ENCODE measurements at regions not wholly inside any gene's neighbourhood (a gene's known extent, or its start where the extent isn't known, plus 50 kb on each side); places are given as distances from the start of the nearest gene placed in this dataset.
"Not testable (repeated sequence)": the region's sequence is repeated elsewhere in the genome, so short reads cannot be mapped to it uniquely, and the experiment has no call there.

DNA sequence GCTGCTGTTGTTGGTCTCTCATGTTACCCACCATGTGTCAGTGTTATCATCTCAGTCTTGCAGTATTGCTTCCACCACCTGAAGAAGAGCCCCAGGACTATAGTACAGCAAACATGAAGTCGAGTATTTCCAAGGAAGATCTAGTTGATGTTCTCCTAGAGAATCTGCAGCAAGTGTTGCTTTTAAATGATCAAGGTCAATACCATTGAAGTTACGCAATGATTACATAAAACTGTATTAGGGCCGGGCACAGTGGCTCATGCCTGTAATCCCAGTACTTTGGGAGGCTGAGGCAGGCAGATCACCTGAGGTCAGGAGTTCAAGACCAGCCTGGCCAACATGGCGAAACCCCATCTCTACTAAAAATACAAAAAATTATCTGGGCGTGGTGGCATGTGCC, 173.9 kb downstream of the TJP1 start:
- DNase-seq, result not testable (repeated sequence)

- DNase-seq, result no peak
Observed at GRCh38 chr15:29645841-29646240, 176.4 kb downstream of the TJP1 start.

DNA sequence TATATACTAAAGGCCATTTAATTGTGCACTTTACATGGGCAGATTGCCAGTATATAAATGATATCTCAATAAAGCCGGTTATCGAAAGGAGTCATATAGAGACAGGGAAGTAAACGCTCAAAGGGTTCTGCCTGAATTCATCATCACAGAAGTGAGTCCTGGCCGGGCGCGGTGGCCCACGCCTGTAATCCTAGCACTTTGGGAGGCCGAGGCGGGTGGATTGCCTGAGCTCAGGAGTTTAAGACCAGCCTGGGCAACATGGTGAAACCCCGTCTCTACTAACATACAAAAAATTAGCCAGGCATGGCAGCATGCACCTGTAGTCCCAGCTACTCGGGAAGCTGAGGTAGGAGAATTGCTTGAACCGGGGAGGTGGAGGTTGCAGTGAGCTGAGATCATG, 177.9 kb downstream of the TJP1 start:
- DNase-seq, result not testable (repeated sequence)

GRCh38 chr15:29638781-29639180, 183.5 kb downstream of the TJP1 start:
- no peak for DNase-seq

DNA sequence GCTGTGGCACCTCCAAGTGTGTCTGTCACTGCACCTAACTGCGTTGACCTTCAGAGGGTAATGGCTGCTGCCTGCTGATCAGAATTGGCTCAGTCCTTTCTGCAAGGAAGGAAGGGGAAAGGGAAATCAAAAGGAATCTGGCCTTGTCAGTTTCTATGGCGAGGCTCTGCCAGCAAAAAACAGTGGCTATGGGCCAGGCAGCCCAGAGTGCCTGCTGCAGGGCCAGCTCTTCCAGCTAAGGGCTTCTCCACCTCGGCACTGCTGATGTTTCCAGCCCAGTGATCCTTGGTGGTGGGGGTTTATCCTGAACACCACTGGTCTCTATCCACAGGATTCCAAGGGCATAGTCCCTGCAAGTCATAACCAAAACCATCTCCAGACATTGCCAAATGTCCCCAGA, 184.3 kb downstream of the TJP1 start:
- DNase-seq, result no peak

- DNase-seq, result no peak
Observed at GRCh38 chr15:29637555-29637954, 184.7 kb downstream of the TJP1 start.

DNA sequence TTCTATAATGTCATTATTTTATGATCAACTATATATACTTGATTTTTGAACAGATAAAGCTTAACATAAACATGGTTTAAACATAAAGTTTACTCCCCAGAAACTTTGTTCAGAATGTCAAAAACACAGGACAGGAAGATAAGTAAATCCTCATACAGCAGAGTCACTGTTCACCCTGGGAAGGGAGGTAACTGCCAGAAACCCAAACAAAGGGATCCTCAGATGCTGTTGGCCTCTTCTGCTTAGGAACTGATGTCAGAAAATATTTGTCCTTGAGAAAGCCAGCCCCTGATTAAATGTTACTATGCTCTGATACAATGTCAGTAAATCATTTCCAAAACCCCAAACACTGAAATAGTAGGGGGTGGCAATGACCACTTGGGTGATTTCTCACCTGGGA, 185.3 kb downstream of the TJP1 start:
- DNase-seq, result no peak

DNA sequence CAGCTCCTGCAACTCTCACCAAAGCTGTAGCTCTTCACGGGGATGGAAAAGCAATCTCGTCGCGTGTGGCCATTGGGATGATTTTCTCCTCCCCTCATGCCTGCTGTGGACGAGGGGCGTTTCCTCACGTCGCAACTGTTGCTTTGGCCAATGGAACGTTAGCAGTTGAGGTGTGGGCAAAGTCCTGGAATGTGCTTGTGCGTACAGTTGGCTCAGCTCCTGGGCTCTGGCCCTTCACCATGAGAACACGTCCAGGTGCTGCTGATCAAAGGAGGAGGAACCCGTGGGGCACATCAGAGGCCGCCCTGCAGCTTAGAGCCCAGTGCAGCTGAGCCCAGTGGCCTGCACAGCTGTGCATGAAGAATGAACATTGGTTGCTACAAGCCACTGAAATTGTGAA, 186.1 kb downstream of the TJP1 start:
- no peak for DNase-seq

DNA sequence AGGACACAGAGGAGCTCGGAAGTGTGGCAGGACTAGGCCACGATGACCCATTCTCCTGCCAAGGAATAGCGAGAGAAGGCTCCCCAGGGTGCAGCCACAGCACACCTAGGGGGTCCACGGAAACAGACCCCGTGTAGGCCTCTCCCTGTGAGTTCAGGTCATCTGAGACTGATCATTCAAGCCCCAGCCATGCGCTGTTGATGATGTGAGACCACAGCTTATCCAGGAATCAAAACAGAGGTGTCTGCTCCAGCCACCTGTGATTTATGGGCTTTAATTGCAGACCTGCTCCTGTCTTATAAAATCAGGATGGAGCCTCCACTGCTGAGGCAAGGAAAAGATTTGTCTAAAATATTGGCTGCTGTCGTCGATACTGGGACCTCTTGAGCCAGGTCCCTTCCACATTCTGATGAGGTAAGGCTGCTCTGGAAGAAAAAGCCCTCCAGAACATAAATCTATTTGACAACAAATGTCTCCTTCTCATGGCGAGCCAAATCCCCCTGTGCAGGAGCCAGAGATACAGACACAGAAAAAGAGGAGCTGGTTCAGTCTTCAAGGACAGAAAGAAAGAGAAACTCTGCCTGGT, 186.7 kb downstream of the TJP1 start:
- no peak for DNase-seq

- no peak for DNase-seq
Observed at GRCh38 chr15:29633971-29634370, 188.3 kb downstream of the TJP1 start.

- DNase-seq, result no peak
Observed at GRCh38 chr15:29632671-29633406, 189.4 kb downstream of the TJP1 start.

- no peak for DNase-seq
Observed at GRCh38 chr15:29631076-29632070, 190.9 kb downstream of the TJP1 start.

DNA sequence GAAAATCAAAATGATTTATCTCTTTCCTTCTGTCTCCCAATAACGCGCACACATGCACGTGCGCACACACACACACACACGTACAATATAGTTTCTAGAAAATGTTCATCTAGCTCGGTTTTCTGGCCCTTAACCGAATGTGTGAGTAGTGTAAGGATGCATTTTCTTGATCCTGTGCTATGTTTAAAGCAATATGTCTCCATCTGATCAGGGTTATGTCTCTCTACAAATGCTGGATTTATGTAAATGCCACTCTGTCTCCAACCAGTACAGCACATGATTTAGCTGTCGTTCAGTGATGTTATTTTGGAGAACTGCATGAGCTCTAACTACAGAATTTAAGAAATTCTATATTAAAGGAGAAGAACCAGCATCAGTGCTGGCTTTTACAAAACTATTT, 198.0 kb downstream of the TJP1 start:
- no peak for DNase-seq

DNA sequence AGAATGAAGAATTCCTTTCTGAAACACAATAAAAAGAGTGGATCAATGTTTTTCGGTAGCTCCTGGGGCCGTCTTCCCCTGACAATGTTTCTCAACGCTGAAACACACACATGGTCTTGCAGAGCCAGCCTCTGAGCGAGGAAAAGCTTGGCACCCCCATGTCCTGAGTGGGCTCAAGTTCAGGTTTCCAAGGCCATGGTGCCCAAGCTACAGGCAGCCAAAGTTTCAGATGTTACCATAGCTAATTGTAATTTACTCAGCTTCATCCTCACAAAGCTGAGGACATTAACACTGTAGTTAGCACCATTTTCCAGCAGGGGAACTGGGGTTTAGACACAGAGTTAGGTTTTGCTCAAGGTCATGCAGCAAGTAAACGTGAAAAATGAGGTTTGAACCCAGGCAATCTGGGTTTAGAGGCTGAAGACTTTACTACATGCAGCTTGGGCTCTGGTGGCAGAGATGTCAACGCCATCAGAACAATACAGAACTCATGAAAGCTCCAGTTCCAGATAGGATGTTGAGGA, 199.1 kb downstream of the TJP1 start:
- DNase-seq, result no peak

GRCh38 chr15:29622637-29623036, 199.6 kb downstream of the TJP1 start:
- no peak for DNase-seq

DNA sequence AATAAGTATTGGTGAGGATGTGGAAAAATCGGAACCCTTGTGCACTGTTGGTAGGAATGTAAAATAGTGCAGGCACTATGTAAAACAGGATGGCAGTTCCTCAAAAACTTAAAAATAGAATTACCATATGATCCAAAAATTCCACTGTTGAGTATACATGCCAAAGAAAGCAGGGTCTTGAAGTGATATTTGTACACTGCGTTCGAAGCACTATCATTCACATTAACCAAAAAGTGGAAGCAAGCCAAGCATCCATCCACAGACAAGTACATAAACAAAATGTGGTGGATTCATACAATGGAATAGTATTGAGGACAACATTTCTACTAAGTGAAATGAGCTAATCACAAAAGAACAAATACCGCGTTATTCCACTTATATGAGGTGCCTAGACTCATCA, 200.7 kb downstream of the TJP1 start:
- no peak for DNase-seq

- DNase-seq, result no peak
Observed at GRCh38 chr15:29618586-29618985, 203.7 kb downstream of the TJP1 start.

- no peak for DNase-seq
Observed at GRCh38 chr15:29616512-29616911, 205.8 kb downstream of the TJP1 start.

- DNase-seq, result no peak
Observed at GRCh38 chr15:29615791-29616190, 206.5 kb downstream of the TJP1 start.

DNA sequence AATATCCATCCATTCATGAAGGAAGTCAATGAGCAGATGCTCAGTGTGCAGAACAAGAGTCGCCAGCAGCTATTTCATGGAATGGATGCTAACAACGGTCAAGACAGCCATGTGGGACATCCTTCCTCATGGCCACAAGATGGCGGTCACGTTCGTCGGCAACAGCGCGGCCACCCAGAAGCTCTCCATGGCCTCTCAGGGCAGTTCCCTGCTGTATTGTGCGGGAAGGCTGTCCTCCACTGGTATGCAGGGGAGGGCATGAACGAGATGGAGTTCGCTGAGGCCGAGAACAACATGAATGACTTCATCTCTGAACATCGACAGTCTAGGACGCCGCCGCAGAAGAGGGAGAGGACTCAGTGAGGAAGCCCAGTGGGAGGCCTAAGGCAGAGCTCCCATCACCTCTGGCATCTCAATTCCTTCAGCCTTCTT, 208.3 kb downstream of the TJP1 start:
- no peak for DNase-seq

DNA sequence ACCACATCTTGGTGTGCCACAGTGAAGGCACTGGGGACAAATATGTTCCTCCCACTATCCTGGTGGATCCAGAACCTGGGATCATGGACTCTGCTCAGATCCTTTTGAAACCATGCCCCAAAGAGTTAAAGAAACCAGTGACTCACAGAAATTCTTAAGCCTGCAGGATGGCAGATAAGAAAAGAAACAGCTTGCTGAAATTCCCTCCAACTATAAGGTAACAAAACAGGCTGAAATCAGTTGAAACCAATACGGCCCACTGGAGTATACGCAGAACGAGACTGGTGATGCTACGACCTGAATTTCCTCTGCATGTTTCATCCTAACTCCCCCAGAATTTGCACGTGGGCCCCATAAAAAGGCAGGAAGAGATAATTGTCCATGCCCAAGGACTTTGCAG, 209.6 kb downstream of the TJP1 start:
- DNase-seq, result no peak

DNA sequence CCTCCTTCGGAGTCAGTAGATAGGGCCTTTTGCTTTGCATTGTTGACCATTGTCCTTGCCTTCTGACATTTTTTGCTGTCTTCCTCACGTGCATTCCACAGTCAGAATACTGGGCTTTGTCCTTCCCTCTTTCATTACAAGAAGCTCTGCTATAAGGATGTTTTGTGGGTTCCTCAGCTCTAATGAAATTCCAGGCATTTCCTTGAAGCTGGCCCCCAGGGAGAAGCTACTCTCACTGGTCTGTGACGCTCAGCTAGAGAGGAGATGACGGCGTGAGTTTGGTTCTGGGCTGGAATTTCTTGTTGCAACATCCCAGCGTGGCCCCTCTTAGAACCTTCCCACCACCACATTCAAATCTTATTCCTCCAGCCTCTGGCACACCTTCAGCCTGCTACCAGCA, 210.2 kb downstream of the TJP1 start:
- DNase-seq, result no peak

- no peak for DNase-seq
Observed at GRCh38 chr15:29611057-29611456, 211.2 kb downstream of the TJP1 start.
